GM12872 (cell line): ENCODE measurements at regions not wholly inside any gene's neighbourhood (a gene's known extent, or its start where the extent isn't known, plus 50 kb on each side); places are given as distances from the start of the nearest gene placed in this dataset.

Experiments used
- TF ChIP-seq, protein P1 (sequence below): IDR thresholded peaks from 3 replicates; pipeline ENCODE4 v1.5.1; 2011; ENCODE audit warnings: low read depth, mild to moderate bottlenecking, low read length, moderate library complexity; ENCODE audit not compliant: insufficient read depth

DNA sequence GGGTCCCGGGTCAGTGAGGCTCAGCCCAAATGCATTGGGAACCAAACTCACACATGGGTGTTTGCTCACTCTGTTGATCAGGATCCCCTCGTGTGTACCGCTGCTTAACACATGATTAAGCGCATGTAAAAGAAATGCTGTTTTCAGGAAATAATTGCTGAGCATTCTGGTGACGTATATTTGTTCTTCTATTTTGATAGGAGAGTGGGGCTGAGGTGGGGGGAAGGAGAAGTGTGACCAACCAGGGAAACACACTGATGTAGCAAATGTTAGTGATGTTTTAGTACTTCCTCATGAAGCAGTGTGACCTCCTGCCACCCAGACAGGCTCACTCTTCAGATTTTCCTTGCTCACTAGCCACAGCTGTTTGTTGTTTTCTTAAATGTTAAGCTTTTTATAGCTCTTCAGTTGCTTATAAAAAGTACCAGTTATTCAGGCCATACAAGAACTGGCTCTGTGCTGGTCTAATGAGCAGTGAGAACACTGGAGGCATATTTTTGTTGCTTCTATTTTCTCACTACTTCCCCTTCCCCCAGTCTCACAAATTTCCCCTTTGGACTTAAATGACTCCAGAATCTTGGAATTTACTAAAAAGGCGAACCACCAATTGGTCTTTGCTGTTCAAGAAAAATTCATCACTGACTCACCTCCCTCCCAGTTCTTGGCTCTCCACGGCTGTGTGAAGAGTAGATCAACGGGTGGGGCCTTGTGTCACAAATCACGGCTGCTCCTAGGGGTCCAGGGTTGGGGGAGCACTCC is 79.2 kb upstream of the BACH2 start:
- TF ChIP-seq, protein P1, sequence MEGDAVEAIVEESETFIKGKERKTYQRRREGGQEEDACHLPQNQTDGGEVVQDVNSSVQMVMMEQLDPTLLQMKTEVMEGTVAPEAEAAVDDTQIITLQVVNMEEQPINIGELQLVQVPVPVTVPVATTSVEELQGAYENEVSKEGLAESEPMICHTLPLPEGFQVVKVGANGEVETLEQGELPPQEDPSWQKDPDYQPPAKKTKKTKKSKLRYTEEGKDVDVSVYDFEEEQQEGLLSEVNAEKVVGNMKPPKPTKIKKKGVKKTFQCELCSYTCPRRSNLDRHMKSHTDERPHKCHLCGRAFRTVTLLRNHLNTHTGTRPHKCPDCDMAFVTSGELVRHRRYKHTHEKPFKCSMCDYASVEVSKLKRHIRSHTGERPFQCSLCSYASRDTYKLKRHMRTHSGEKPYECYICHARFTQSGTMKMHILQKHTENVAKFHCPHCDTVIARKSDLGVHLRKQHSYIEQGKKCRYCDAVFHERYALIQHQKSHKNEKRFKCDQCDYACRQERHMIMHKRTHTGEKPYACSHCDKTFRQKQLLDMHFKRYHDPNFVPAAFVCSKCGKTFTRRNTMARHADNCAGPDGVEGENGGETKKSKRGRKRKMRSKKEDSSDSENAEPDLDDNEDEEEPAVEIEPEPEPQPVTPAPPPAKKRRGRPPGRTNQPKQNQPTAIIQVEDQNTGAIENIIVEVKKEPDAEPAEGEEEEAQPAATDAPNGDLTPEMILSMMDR = no peak

DNA sequence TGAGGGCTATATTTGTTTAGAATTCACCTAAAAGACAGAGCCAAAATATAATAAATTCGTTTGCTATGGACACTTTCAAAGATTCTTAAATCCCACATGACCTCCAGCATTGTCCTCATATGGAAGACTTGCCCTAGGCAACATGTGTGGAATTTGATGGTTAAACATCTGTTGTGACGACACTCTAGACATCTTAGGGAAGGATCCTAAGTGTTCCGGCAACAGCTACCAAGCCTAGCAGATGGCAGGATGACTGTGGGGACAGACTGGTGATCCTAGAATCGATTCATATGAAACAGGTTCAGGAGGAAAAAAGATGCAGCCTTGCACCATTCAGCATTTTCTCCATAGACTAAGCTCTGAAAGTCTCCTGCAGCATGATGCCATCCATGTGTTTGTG is 77.6 kb upstream of the BACH2 start:
- TF ChIP-seq, protein P1 = no peak

DNA sequence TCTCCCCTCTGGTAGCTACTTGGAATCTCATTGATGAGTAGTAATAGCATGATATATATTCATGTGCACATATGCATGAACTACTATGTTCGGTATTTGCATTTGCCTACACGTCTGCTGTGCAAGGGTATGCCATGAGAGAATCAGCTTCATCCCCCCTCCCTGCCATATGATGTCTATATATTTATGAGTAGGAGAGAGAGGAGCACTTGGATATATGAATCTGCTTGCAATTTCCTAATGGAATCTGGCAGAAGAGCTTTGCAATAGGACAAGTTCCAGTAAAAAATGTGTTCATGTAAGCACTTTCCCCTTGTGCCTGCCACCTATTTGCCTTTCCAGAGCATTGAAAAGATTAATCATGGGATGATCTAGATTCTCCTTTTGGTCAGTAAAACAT is 76.2 kb upstream of the BACH2 start:
- TF ChIP-seq, protein P1 = no peak

GRCh38 chr6:90372450-90372849 is 75.8 kb upstream of the BACH2 start:
- TF ChIP-seq, protein P1 = no peak

DNA sequence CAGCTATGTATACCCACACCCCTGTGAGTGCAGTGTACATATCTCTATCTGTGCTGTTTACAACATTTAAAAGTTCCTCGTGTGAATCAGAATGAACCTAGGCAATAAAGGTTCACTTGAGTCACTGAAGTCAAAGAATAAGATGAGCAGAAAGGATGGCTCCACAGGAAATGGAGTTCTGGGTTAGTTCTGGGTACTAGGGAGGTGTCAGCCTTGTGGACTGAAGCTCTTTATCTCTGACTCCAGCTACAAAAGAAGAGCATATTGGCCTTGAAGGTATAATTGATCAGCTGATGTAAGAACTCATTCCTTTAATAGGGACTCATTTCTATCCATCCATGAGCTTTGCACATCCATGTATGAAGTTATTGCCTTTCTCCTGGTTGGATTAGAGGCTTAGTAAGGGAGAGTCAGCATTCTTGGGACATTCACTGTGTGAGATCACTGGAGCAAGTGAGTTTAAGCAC is 73.9 kb upstream of the BACH2 start:
- TF ChIP-seq, protein P1 = no peak

DNA sequence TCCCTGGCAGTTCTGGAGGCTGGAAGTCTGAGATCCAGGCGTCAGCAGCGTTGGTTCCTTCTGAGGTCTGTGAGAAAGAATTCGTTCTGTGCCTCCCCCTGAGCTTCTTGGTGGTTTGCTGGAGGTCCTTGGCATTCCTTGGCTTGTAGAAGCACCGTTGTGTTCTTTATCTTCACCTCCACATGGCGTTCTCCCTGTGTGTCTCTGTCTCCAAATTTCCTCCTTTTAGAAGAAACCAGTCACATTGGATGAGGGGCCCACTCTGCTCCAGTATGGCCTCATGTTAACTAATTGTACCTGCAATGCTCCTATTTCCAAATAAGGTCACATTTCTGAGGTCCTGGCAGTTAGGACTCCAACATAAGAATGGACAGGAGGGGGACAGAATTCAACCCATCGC is 73.0 kb upstream of the BACH2 start:
- TF ChIP-seq, protein P1 = no peak

DNA sequence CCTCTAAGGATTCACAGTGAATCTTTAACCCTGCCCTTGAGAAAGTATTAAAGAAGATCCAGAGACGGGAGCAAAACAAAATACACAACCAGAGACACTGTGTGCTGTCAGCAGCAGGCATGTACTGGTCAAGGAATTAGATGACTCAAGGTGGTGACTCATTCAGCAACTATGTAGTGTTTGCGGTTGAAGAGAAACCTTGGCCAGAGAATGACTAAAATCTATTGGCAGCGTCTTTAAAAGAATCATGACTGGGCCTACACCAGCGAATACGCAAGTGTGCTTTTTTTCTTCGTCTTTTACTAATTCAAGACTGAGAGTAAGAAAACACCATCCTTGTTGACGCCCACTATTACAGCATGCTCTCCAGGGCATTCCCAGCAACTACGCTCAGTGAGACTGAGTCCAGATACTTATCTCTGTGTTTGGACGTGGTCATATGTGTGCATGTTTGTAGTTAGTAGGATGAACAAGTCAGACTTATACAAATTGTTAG is 72.4 kb upstream of the BACH2 start:
- TF ChIP-seq, protein P1 = no peak
